ENCODE measurements at regions not wholly inside any gene's neighbourhood (a gene's known extent, or its start where the extent isn't known, plus 50 kb on each side); places are given as distances from the start of the nearest gene placed in this dataset.

- no peak for TF ChIP-seq OSR1 (CRISPR knock-in tag; IDR thresholded peaks at IDR 0.05)
- no peak for TF ChIP-seq ZFP3 (CRISPR knock-in tag; IDR thresholded peaks at IDR 0.05)
- TF ChIP-seq TCF4 (CRISPR knock-in tag; IDR thresholded peaks at IDR 0.05; ENCODE audit: borderline replicate concordance): no peak
Observed at GRCh38 chr18:27583466-27583865, 398.4 kb upstream of the CHST9 start.
